ENCODE measurements at regions not wholly inside any gene's neighbourhood (a gene's known extent, or its start where the extent isn't known, plus 50 kb on each side); places are given as distances from the start of the nearest gene placed in this dataset.
"Not testable (repeated sequence)": the region's sequence is repeated elsewhere in the genome, so short reads cannot be mapped to it uniquely, and the experiment has no call there.

- H3K4me3 ChIP-seq, result no peak overlapping the region
- TF ChIP-seq CTCF (IDR thresholded peaks at IDR 0.05), result no peak
- no peak for DNase-seq
- H3K4me1 ChIP-seq, result no peaks in the 10 kb centered on the region
- no peaks in the 10 kb centered on the region for H3K9me3 ChIP-seq
- no peak for FAIRE-seq
- no peaks in the 10 kb centered on the region for H3K36me3 ChIP-seq
- intact Hi-C loops (cut with DNase I), result no loop called here
- 92 to 98% methylated on average over 2 of the region's 2 CpGs for WGBS, 2 donors
- no peak for ATAC-seq
- H3K27me3 ChIP-seq, result no peaks in the 10 kb centered on the region
- no peak overlapping the region for H3K27ac ChIP-seq
Measured at GRCh38 chr13:83672612-83673011, 209.7 kb downstream of the SLITRK1 start.

GRCh38 chr13:83667606-83668005, 214.7 kb downstream of the SLITRK1 start:
- Histone ChIP-seq H3K4me1 (no peaks in the 10 kb centered on the region), H3K27me3 (no peaks in the 10 kb centered on the region), H3K36me3 (no peaks in the 10 kb centered on the region), H3K27ac (no peak overlapping the region), H3K4me3 (no peak overlapping the region), H3K9me3 (no peaks in the 10 kb centered on the region)
- ATAC-seq (no peak), FAIRE-seq (no peak), DNase-seq (no peak)
- 88 to 92% methylated on average over 2 of the region's 2 CpGs for WGBS, 2 donors
- TF ChIP-seq CTCF (IDR thresholded peaks at IDR 0.05), result no peak
- intact Hi-C loops (cut with DNase I), result no loop called here

- H3K4me1 ChIP-seq, result no peaks in the 10 kb centered on the region
- intact Hi-C loops (cut with DNase I), result no loop called here
- no peaks in the 10 kb centered on the region for H3K27me3 ChIP-seq
- no peak overlapping the region for H3K4me3 ChIP-seq
- FAIRE-seq, result no peak
- no peak for TF ChIP-seq CTCF (IDR thresholded peaks at IDR 0.05)
- no peak for DNase-seq
- H3K9me3 ChIP-seq, result no peaks in the 10 kb centered on the region
- no peak for ATAC-seq
- 36 to 38% methylated on average over 1 of the region's 1 CpG for WGBS, 2 donors
- H3K36me3 ChIP-seq, result no peaks in the 10 kb centered on the region
- no peak overlapping the region for H3K27ac ChIP-seq
Measured at GRCh38 chr13:83666141-83666540, 216.1 kb downstream of the SLITRK1 start.

- FAIRE-seq, result no peak
- H3K27ac ChIP-seq, result no peak overlapping the region
- H3K4me3 ChIP-seq, result no peak overlapping the region
- ATAC-seq, result no peak
- H3K4me1 ChIP-seq, result no peaks in the 10 kb centered on the region
- no peak for DNase-seq
- intact Hi-C loops (cut with DNase I), result no loop called here
- no peaks in the 10 kb centered on the region for H3K36me3 ChIP-seq
- H3K27me3 ChIP-seq, result no peaks in the 10 kb centered on the region
- no peak for TF ChIP-seq CTCF (IDR thresholded peaks at IDR 0.05)
- H3K9me3 ChIP-seq, result no peaks in the 10 kb centered on the region
- WGBS, 2 donors, result 49 to 51% methylated on average over 2 of the region's 2 CpGs
Measured at GRCh38 chr13:83657281-83657680, 225.0 kb downstream of the SLITRK1 start.

GRCh38 chr13:83642617-83643016, 239.7 kb downstream of the SLITRK1 start:
- 68 to 91% methylated on average over 3 of the region's 3 CpGs for WGBS, 2 donors
- H3K9me3 ChIP-seq; DNase-seq; H3K27ac ChIP-seq; H3K4me3 ChIP-seq; FAIRE-seq; H3K27me3 ChIP-seq; ATAC-seq; H3K4me1 ChIP-seq; intact Hi-C loops (cut with DNase I); H3K36me3 ChIP-seq: not testable (repeated sequence)

- H3K27me3 ChIP-seq, result no peaks in the 10 kb centered on the region
- no peak for FAIRE-seq
- H3K36me3 ChIP-seq, result no peaks in the 10 kb centered on the region
- H3K27ac ChIP-seq, result no peak overlapping the region
- no peak for TF ChIP-seq CTCF (IDR thresholded peaks at IDR 0.05)
- ATAC-seq, result no peak
- H3K4me3 ChIP-seq, result no peak overlapping the region
- no peaks in the 10 kb centered on the region for H3K9me3 ChIP-seq
- no peak for DNase-seq
- 56 to 71% methylated on average over 2 of the region's 2 CpGs for WGBS, 2 donors
- no peaks in the 10 kb centered on the region for H3K4me1 ChIP-seq
- intact Hi-C loops (cut with DNase I), result no loop called here
Measured at GRCh38 chr13:83634601-83635000, 247.7 kb downstream of the SLITRK1 start.

All from pancreas (tissue), 10 donors.